HepG2 (cell line): ENCODE measurements at regions not wholly inside any gene's neighbourhood (a gene's known extent, or its start where the extent isn't known, plus 50 kb on each side); places are given as distances from the start of the nearest gene placed in this dataset.

ENCODE experiments used
- ATAC-seq: fragments of 200-7000 bp; cut with Tn5 transposase; 3 replicates; pipeline ENCODE4 v1.9.1; 2020; ENCODE audit warnings: mild to moderate bottlenecking, moderate library complexity
- BruUV-seq: library from RNA; stranded (reverse); fragments of 400-500 nt; replicated peaks from 2 replicates; lab custom pipeline; 2021; lab: Mats Ljungman, UMichigan
- CTCF ChIA-PET: fragments of 300-600 bp; formaldehyde crosslinking; extraction: SDS; loops from one replicate; lab custom pipeline; 2021; ENCODE audit warnings: low total read pairs, inconsistent platforms, low intra/inter-chr PET ratio; lab: Yijun Ruan, JAX
- POLR2A ChIA-PET: fragments of 350-600 bp; sonication (Branson Sonifier 250); formaldehyde crosslinking; loops from one replicate; lab custom pipeline; 2020; ENCODE audit warnings: antibody characterized with exemption, inconsistent platforms; lab: Yijun Ruan, JAX
- DNase-seq: peaks from one replicate; pipeline ENCODE4 v3.0.0-alpha.2; 2015; ENCODE audit warnings: low spot score
- FAIRE-seq: peaks from 3 replicates; lab custom pipeline; 2011; peaks lifted over from hg19 to GRCh38; lab: Jason Lieb, UNC
- H2AFZ ChIP-seq: one replicate; pipeline ENCODE4 v1.6.1; 2011; ENCODE audit warnings: low read length, inconsistent platforms
- H3K27ac ChIP-seq: fragments of 300-600 bp; 3 replicates; pipeline ENCODE4 v1.8.0; 2011; ENCODE audit warnings: mixed run types, mild to moderate bottlenecking, mixed read lengths, low read length, inconsistent platforms; ENCODE audit not compliant: insufficient read depth; ENCODE audit errors: extremely low read length
- H3K27me3 ChIP-seq, 2 experiments: fragments of 200-600 bp in 1 of 2; 2 replicates in 1 of 2; 3 replicates in 1 of 2; pipeline versions ENCODE4 v1.6.0 to v1.8.0; 2011; ENCODE audit warnings: low read length in 2 of 2, mild to moderate bottlenecking in 2 of 2, moderate library complexity in 2 of 2, inconsistent platforms in 1 of 2; ENCODE audit not compliant: insufficient read depth in 2 of 2, control insufficient read depth in 1 of 2
- H3K36me3 ChIP-seq, 2 experiments: fragments of 200-600 bp in 1 of 2; replicated peaks in 1 of 2; 2 replicates in 1 of 2; 3 replicates in 1 of 2; pipeline versions ENCODE4 v1.5.1 to v1.8.0; 2011; ENCODE audit warnings: low read length in 2 of 2, inconsistent platforms in 1 of 2; ENCODE audit not compliant: insufficient read depth in 2 of 2, control insufficient read depth in 1 of 2
- H3K4me1 ChIP-seq: 2 replicates; pipeline ENCODE4 v1.5.1; 2012; ENCODE audit warnings: low read length, inconsistent platforms; ENCODE audit not compliant: insufficient read depth
- H3K4me2 ChIP-seq: 2 replicates; pipeline ENCODE4 v1.6.0; 2011; ENCODE audit warnings: low read depth, low read length, inconsistent platforms
- H3K4me3 ChIP-seq, 3 experiments: fragments of 200-600 bp in 1 of 3; sonication (generic), shearing (Covaris generic) in 1 of 3; replicated peaks in 1 of 3; 2 replicates each; pipeline ENCODE4 v1.5.1; 2011 to 2016; ENCODE audit warnings: low read length in 3 of 3, inconsistent platforms in 2 of 3, low read depth in 2 of 3, mild to moderate bottlenecking in 2 of 3, control low read depth in 1 of 3, mixed read lengths in 1 of 3; ENCODE audit not compliant: insufficient read depth in 1 of 3
- H3K79me2 ChIP-seq: one replicate; pipeline ENCODE4 v1.6.1; 2011; ENCODE audit warnings: low read length, inconsistent platforms; ENCODE audit not compliant: insufficient read depth
- H3K9ac ChIP-seq: 2 replicates; pipeline ENCODE4 v1.6.0; 2011; ENCODE audit warnings: mild to moderate bottlenecking, low read depth, low read length, inconsistent platforms; ENCODE audit not compliant: insufficient read depth
- H3K9me3 ChIP-seq: 2 replicates; pipeline ENCODE4 v1.5.1; 2012; ENCODE audit warnings: mild to moderate bottlenecking, low read length
- H4K20me1 ChIP-seq: 2 replicates; pipeline ENCODE4 v1.6.0; 2011; ENCODE audit warnings: inconsistent platforms, mild to moderate bottlenecking, low read length, moderate library complexity; ENCODE audit not compliant: insufficient read depth
- CCAR2 ChIP-seq: fragments of 200-400 bp; formaldehyde crosslinking; optimal IDR thresholded peaks from 2 replicates; pipeline ENCODE3; 2018; ENCODE audit warnings: low read depth, mild to moderate bottlenecking, low read length, moderate library complexity
- FOXM1 ChIP-seq: sonication (generic); formaldehyde crosslinking; IDR thresholded peaks from 2 replicates; pipeline ENCODE4 v1.5.0; 2020; ENCODE audit warnings: missing genetic modification reagents
- GZF1 ChIP-seq: sonication (generic); formaldehyde crosslinking; IDR thresholded peaks from 2 replicates; pipeline ENCODE4 v1.5.1; 2020; ENCODE audit warnings: mild to moderate bottlenecking, missing genetic modification reagents
- MEIS2 ChIP-seq: sonication (generic); formaldehyde crosslinking; IDR thresholded peaks from 2 replicates; pipeline ENCODE4 v1.9.0; 2021; ENCODE audit warnings: mild to moderate bottlenecking, missing genetic modification reagents
- SMC3 ChIP-seq: IDR thresholded peaks from 2 replicates; pipeline ENCODE4 v1.6.1; 2011; ENCODE audit warnings: low read length, improper control_type of control experiment
- SNRNP70 ChIP-seq: fragments of 200-400 bp; formaldehyde crosslinking; IDR thresholded peaks from 2 replicates; pipeline ENCODE4 v1.6.1; 2017; ENCODE audit warnings: mild to moderate bottlenecking, low read depth, low read length, moderate library complexity
- TFE3 ChIP-seq: IDR thresholded peaks from 2 replicates; pipeline ENCODE4 v1.6.1; 2016
- ZNF570 ChIP-seq: sonication (generic); formaldehyde crosslinking; IDR thresholded peaks from 2 replicates; pipeline ENCODE4 v1.4.0; 2020; ENCODE audit warnings: mild to moderate bottlenecking, missing genetic modification reagents, borderline replicate concordance
- WGBS: methylation state at CpG from one replicate; pipeline ENCODE4 v1.1.6; 2017; ENCODE audit warnings: low lambda C conversion rate; 5-methylcytosine and 5-hydroxymethylcytosine counted together
- in situ Hi-C: cut with HindIII; loops from 2 replicates; pipeline ENCODE4 v1.10.0; 2017; ENCODE audit warnings: low pct_unique_long_range_greater_than_20kb; ENCODE audit not compliant: extremely low pct_ligation_motif_present
- intact Hi-C: fragments of 100-400 bp; cut with micrococcal nuclease; formaldehyde crosslinking; loops from one replicate; pipeline ENCODE4 v1.10.0; 2022; ENCODE audit not compliant: unreplicated experiment
- TF ChIP-seq, protein P1 (sequence below): conservative IDR thresholded peaks from 2 replicates; pipeline ENCODE4 v1.6.1; 2018; ENCODE audit warnings: missing genetic modification reagents

DNA sequence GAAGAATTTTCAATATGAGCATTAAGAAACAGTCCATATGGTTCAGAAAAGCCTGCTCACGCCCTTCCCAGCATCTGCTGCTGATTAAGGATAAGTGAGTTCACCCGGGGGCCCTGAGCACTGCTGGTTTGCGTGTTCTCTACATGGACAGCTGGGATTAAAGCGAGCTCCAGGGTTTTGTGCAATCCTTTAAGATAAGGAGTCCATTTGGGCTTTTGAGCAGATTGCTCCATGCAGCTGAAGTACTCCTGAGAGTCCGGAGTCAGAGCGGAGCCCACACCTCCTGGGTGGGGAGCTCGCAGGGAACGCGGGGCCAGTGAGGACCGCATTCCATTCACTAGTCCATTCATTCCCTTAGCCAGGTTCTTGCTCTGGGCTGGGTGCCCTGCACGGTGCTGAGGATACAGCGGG, 149.3 kb upstream of the COL5A1 start:
- H3K4me1 ChIP-seq: no peaks in the 10 kb centered on the region
- 16% methylated on average over 5 of the region's 12 CpGs for WGBS
- CTCF ChIA-PET: no interaction called here
- no peak for FAIRE-seq
- POLR2A ChIA-PET: no interaction called here
- H3K79me2 ChIP-seq: no peaks in the 10 kb centered on the region
- intact Hi-C loops (no loop called here), in situ Hi-C loops (no loop called here)
- H4K20me1 ChIP-seq: no peaks in the 10 kb centered on the region; the same call in 1 of the 2 replicates
- H3K9me3 ChIP-seq: no peaks in the 10 kb centered on the region
- peaks cover 17 to 83% of the 10 kb centered on the region in 2 experiments; a peak in 4 of 5 replicates for H3K27me3 ChIP-seq
- no peak overlapping the region for H3K4me2 ChIP-seq
- TF ChIP-seq SMC3: no peak
- no peak for TF ChIP-seq MEIS2 (CRISPR knock-in tag)
- no peak for TF ChIP-seq ZNF570 (CRISPR knock-in tag)
- TF ChIP-seq SNRNP70: no peak
- TF ChIP-seq GZF1 (CRISPR knock-in tag): no peak
- TF ChIP-seq FOXM1 (CRISPR knock-in tag): no peak
- TF ChIP-seq TFE3 (CRISPR knock-in tag): no peak
- TF ChIP-seq CCAR2: no peak
- TF ChIP-seq, protein P1, sequence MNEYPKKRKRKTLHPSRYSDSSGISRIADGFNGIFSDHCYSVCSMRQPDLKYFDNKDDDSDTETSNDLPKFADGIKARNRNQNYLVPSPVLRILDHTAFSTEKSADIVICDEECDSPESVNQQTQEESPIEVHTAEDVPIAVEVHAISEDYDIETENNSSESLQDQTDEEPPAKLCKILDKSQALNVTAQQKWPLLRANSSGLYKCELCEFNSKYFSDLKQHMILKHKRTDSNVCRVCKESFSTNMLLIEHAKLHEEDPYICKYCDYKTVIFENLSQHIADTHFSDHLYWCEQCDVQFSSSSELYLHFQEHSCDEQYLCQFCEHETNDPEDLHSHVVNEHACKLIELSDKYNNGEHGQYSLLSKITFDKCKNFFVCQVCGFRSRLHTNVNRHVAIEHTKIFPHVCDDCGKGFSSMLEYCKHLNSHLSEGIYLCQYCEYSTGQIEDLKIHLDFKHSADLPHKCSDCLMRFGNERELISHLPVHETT: no peak
- no peak overlapping the region for H3K4me3 ChIP-seq
- no peak overlapping the region for H3K27ac ChIP-seq
- H3K36me3 ChIP-seq: no peaks in the 10 kb centered on the region
- no peak overlapping the region for H3K9ac ChIP-seq
- no peak overlapping the region for H2AFZ ChIP-seq
- ATAC-seq: no peak; the same call in 2 of the 3 replicates
- no peak for DNase-seq
- BruUV-seq: no TSS peak
